Hematopoietic multipotent progenitor cell treated with erythropoietin and hydrocortisone succinate and interleukin-3 and kit ligand, for 4 days (in vitro differentiated cells): ENCODE measurements at regions not wholly inside any gene's neighbourhood (a gene's known extent, or its start where the extent isn't known, plus 50 kb on each side); places are given as distances from the start of the nearest gene placed in this dataset.

Experiments
- DNase-seq: peaks from one replicate; pipeline ENCODE4 v3.0.0-alpha.2; 2015

DNA sequence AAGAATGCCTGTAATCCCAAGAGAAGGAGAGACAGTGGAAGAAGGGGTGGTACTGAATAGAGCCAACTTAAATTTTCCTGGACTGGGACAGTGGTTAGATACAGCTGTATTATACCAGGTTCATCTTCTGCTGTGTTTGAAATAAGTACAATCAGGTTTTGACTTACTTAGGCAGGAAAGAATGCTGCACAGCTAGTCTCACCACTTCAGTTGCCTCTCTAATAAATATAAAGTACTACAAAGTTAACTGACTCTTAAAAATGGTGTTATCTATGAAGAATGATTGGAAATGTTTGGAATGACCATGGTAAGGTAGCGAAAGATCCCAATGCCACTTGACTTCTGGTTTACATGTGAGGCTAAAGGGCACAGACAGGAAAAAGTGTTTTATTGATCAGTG is 652.1 kb downstream of the NOVA1 start:
- no peak for DNase-seq

DNA sequence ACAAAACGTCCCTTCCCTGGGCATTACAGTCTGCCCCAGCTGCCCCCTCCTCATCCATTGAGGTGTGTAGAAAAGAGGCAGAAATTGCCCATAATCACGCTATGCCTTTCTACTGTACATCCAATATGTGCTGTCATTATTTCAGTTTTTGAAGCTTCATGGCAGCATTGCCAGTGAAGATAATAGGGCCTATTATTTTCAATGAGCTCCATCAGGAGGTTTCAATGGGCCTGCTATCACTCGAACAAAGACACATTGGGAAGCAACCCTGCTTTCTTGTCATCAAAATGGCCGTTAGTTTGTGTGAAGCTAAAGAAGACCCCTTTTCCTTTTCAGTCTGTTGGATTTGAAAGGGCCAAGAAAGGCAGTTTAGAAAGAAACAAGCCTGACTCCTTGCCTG is 653.8 kb downstream of the NOVA1 start:
- no peak for DNase-seq

DNA sequence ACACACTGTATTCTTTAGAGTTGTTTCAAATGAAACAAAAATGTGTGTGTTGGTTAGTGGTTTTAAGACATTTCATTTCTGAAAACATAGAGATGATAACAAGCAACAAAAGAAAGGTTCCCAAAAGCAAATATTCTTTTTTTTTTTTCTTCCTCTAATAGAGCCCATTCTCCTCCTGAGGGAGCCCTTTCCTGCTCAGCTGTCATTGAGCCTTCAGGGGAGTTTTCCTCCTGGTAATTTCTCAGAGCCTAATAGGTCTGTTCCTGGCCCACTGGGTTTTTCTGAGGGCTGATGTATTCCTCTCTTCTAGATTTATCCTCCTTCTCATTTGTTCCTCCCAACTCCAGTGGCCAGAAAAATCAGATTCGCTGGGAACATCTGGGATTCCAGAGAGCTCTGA is 654.5 kb downstream of the NOVA1 start:
- DNase-seq: no peak

DNA sequence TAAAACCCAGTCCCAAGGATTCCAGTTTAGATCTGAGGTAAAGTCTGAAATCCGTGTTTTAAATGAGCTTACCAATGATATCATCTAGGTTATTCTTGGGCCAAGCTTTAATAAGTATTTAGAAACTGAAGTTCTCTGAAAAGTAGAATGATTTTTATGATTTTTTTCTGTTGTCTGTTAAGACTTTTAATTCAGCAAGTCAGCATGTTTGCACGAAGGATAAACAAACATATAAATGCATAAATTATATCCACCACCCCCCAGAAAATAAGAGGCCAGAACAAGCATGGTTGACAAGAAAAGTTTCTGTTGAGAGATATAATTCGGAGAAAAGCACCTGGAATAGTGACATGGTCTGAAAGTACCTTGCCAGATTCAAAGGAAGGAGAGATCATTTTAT is 655.7 kb downstream of the NOVA1 start:
- no peak for DNase-seq

DNA sequence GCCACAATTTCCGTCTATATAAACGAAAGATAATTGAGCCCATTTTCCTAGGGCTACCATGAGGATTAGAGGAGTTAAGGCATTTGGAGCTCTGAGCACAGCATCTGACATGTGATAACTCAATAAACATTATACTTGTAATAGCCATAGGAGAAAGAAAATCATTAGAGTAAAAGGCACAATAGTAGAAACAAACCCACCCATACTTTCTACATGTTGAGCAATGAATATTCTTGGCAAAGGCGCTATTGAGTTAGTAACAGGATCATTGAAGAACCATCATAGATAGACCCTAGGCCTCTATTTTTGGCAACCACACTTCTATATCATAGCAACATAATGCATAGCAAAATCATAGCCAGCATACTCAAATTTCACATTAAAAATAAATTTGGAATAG is 664.1 kb downstream of the NOVA1 start:
- DNase-seq: no peak

DNA sequence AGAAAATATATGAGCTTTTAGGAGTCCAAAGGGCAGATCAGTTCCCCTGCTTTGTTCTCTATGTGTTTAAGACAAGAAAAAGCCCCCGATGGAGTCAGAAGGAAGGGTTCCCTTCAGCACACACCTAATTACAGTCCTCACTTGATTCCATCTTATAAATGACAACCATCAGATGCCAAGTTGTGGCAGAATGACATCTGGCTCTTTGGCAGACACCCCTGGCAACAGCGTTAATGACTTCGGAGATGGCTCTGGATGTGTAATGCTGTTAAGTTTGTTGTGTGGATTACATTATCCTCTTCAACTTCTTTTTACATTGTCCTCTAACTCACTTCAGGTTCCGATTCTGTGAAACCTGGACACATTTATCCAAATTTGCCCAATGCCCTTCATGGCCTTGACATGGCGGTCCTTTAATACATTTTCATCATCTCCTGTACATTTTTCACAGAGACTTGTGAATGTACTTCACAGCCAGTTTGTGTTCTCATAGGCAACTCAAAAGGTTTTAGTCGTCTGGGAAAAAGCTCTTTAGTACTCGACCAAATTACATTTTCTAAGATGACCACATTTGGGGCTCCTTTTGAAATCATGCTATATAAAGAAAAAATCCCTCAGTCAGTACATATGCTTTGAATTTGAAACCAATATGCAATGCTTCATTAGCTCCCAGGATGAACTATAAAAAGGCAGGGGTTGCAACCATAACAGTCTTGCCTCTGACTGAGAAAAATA is 667.8 kb downstream of the NOVA1 start:
- DNase-seq: no peak

DNA sequence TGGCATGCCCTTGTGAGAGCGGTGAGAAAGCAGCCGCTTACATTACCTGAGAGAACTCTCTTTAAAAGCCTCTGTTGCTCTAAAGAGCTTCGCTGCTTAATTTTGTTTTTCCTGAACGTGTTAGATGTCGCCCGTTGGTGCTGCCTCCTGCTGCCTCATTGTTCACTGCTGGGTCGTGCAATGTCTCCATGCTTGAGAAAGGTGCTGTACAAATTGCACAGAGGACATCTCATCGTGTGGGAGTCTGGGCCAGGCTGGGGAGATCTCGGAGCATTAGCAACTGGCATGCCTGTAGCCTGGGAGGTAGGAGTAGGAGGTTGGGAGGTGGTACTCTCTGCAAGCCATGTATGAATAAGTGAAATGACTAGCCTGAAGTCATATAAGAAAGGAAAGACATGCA is 686.0 kb downstream of the NOVA1 start:
- no peak for DNase-seq

DNA sequence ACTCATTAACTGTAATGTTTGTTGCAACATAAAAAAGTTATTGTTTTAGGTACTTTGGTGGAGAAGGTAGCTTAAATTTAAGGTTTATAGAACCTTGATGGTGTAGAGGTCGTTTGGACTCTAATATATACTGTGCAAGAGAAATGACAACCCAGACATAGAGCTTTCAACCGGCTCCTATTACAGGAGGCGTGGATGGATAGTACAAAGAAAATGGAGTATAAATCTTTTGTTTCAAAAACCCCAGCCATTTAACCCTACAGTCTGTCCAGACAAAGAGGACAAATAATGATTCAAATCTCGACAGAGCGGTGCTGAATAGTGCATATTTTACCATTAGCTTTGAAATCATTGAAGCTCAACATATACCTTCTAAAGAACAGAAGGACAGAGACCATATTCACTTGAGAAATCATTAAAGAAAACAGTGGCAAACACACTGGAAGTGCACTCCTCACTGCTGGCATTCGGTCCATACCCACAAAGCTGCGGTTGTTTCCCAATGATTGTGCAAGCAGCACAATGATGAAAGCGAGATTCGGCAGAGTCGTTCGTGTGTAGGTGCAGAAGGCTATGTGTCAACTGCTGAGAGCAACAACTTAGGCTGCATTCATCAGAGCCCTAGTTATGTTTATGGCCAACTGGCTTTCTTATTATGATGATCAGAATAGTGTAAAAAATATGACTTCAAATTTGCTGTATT is 688.6 kb downstream of the NOVA1 start:
- no peak for DNase-seq

DNA sequence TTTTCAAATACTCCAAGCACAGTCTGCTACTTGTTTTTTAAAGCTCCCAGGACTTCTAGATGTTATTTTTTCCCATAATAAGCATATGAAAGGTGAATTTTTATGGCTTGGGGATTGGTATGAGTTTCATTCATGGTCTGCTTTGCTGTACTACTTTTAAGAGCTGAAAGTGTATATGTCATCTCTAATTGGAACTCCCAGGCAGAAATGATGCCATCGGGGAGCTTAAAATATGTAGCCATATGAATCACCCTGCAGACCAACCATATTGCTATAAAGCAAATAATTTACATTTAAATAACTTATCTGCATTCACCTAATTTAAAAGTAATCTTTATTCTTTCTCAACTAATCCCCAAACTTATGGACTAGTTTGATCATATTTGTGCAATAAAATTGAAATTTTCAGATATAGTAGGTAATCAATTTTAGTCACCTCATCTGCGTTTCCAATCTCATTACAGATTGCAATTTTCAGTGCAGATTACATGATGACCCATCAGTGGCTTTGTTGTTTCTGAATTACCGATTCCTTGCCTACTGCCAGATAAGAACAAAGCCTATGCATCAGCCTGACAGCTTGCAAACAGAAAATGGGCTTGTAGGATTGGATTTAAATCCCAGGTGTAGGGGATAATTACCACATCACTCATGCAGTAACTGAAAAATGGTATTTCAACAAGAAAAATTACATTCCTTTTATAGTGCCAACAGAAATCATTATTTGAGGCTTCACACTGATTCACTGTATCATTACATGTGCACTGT is 689.4 kb downstream of the NOVA1 start:
- no peak for DNase-seq

DNA sequence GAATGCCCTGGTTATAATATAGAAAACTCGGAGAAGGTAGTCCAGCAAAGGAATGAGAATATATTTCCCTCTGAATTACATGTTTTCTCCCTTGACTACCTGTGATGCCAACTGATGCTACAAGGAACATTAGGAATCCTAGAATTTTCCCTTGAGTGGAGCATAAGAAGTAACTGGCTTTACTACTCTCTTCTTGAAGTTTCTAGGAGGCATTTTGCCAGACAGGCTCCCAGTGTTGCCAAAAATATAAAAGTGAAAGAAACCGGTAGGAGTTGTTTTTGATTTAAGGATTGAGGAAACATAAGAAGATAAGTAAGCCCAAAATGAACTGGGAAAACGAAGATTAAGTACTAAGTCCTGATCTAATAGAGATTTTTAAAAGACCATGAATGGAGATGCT is 693.4 kb downstream of the NOVA1 start:
- DNase-seq: no peak

DNA sequence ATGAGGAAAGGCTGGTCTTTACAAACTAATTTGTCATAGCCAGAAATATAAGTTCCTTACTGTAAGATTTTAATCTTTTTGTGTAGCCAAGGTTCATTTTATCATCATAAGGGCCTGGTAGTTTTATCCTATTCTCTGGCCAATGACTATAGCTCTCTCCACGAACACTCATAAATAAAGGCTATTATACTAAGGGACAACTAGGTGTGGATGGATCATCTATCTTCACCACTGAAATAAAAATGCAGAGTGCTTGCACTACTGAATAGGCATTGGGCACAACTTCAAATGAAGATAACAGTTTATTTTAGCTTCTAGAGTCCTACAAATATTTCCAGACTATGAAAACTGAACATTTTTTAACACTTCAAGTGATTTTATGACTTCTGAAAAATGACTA is 698.6 kb downstream of the NOVA1 start:
- DNase-seq: no peak

DNA sequence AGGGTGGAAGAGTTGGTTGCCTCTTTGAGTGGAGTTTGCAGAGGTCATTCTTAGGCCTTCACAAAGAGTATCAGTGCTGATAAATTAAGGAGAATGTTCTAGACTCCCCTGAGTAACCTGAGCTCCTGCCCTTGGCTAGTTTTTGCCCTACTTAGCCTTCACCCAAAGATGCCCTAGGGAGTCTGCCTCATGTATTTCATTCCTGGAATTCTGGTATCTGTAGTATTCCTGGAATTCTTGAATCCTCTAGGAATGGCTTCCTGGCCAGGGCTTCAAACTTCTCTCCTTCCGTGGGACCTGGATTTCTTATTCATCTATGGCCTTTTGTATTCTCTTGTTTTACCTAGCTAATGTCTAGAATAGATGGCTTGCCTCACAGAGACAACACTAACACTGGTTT is 701.1 kb downstream of the NOVA1 start:
- no peak for DNase-seq

DNA sequence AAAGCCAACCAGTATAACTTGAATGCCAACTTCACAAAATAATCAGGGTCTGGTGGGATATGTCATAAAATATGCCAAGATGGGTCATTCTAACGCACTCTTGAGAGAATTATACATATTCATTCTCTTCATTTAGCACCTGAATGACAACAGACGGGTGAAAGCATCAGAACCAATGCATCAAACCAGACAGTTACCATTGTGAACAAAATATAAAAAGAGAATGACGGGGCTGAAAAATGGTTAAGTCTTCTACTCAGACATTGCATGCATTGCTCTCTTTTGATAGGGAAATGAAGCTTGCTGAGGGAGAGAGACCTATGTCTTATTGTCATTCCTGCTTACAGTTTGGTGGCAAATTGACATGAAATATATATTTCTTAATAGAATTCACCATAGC is 702.1 kb downstream of the NOVA1 start:
- DNase-seq: no peak

DNA sequence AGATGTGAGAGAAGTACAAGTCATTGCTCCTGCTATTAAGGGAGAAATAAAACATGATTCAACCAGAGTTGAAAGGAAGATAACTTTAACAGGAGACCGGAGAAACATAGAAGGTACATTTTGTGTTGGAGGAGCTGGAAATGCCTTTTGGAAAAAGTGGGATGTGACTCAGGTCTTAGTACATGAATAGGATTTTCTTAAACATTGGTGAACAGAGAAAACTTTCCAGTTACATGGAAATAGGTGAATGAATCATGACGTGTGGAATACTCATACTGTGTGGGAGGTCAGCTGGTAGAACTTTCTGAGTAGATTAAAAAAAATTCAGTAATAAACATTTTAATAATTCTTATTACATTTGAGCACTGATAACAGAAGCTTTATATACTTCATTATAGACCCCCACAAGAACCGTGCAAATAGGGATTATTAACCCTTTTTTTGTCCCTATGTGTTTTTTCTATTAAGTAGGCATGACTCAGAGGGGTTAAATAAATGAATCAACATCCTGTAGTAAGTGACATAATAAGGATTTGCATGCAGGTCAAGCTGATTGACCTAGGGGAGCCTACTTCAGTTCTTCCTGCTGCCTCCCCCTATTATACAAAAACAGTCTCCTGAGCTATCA is 710.5 kb downstream of the NOVA1 start:
- no peak for DNase-seq

DNA sequence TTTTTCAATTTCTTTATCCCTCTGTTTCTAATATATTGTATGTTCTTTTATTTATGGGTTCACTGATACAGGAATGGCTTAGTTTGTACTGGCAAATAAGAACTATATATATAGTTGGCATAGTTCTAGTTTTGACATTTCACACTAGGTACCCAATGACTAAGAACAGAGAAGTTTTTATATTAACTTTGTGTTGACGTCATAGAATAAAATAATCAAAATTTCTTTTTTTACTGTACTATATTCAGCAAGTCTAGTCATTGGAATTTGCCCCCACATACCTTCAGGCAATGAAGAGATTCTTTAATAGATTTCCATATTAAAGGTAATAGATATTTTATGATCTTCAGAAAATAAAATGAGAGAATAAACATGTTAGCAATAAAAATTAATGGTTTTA is 713.2 kb downstream of the NOVA1 start:
- no peak for DNase-seq

DNA sequence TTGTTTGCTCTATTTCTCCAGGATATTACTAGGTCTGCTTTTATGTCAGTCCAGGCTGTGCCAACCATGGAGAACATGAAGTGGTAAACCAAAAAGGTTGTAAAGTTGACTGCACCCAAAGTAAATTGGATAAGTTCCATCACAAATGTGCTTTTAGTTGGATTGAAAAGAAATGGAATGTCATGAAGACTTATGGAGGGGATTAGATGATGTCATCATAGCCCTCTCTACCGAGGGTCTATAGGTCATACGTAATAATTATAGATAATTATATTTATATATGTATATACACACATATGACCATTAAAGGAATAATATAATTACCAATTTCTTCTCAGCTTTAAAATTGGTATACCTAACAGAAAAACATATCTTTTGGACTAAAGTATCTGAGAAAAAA is 714.9 kb downstream of the NOVA1 start:
- DNase-seq: no peak

DNA sequence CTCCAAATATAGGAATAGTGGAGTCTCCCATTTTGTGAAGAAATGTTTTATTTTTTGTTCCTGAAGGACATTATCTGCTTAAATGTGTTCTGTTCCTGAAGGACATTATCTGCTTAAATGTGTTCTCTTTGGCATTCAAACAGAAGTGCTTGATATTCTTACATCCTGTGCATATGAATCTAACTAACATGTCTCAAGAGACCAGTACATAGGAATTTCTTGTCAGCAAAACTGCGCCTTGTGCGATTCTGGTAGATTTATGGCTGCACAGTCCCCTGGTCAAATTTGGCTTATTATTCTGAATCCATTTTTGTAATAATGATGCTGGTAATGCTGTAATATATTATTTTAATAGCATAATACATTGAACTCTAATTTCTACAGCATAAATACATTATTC is 722.4 kb downstream of the NOVA1 start:
- no peak for DNase-seq

DNA sequence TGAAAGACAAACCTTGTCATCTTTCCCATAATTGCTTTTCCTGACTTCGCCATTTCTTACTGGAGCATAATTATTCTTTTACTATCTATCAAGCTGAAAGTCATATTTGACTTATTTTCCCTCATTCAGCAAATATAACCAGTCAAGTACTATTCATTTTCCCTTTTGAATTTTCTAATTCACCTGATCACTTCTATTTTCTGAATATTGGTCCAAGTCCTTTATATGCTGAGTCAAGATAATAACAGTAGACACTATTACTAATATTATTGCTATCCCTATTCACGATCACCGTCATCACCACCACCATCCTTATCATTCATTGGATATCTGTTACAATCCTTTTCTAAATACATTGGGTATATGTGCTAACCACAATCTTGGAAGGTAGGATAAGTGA is 728.0 kb downstream of the NOVA1 start:
- no peak for DNase-seq

DNA sequence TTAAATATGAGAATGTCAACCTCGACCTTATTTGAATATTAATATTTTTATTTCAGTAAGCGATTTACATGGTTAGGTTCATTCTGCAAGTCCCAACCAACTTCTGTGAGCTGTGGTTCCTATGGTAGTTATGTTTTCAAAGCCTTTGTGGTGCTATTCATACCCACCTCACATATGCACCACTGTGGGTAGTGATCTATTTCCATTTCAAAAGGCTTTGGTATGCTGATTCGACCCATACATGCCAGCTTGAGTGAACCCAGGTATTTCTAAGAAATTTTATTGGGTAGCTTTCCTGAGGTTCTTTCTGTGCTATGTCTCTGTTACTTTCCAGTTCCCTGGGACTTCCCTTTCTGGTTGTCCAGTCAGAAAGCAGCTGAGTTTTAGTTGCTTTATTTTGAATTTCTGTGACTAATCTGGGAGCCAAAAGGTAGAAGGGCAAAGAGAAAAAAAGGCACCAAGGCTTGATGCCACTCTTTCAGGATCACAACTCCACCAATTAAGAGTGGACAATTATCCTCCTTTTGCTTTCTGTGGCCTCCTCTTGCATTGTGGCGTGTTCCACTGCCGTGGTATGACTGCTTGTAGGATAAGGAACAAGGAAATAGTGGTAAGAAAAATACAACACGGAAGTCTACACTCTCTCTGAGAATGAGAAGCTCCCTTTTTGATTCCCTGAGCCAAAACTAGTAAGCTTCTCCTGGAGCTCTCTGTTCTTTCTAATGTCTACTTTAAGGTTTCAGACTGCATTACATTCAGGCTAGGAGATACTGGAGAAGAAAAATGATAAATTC is 729.1 kb downstream of the NOVA1 start:
- no peak for DNase-seq

DNA sequence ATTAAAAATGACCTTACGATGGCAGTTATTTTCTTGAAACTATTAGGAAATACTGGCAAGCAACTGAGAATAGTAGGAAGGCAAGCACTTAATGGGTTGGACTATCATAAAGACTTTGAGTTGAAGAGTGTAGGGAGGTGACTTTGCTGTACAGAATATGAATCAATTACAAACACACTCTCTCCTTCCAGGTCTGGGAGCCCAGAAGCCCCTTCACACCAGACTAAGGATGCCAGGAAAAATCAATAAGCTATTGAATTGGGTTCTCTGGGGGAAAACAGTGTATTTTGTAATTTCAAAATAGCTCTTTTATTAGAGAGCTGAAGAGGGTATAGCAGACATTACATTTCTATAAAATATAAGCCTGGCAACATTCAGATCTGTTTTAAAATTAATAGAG is 736.4 kb downstream of the NOVA1 start:
- no peak for DNase-seq

DNA sequence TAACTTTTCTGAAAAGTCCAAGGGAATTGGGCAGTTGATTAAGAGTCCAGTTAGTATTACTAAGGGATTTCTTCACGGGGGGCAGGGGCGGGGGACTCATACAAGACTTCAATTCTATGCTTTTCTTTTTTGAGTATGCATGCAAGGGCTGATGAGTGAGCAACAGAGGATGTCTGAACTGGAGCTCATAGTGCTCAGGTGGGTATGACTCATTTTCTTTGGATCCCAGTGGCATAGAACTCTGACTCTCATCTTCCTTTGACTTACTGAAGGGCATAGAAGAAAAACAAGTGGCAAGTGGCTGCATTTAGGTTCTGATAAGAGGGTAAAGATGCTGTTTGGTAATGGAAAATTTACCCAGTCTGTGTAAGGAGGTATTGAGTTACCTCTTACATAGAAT is 749.2 kb downstream of the NOVA1 start:
- no peak for DNase-seq

DNA sequence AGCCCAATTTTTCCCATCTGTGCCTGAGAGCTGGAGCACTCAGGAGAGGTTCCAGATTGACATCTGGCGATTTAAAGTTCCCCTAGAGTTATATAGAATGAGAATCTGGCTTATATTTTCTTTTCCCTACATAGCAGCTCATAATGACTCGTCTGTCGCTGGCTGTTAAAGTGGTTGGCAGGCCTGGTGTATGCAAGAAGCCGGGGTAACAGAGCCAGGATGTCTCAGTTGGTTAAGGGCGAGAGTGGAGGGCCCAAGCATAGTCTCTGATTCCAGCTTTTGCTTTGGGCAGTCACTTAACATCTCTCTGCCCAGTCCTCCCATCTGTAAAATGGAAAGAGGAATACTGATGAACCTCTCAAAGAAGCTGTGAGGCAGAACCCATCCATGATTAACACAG is 751.6 kb downstream of the NOVA1 start:
- no peak for DNase-seq
